GM18861 (cell line): ENCODE measurements at regions not wholly inside any gene's neighbourhood (a gene's known extent, or its start where the extent isn't known, plus 50 kb on each side); places are given as distances from the start of the nearest gene placed in this dataset.
"Not testable (repeated sequence)": the region's sequence is repeated elsewhere in the genome, so short reads cannot be mapped to it uniquely, and the experiment has no call there.

Experiments
- ATAC-seq: cut with Tn5 transposase; IDR thresholded peaks from one replicate; pipeline ENCODE4 v1.9.1; 2021; ENCODE audit not compliant: unreplicated experiment

DNA sequence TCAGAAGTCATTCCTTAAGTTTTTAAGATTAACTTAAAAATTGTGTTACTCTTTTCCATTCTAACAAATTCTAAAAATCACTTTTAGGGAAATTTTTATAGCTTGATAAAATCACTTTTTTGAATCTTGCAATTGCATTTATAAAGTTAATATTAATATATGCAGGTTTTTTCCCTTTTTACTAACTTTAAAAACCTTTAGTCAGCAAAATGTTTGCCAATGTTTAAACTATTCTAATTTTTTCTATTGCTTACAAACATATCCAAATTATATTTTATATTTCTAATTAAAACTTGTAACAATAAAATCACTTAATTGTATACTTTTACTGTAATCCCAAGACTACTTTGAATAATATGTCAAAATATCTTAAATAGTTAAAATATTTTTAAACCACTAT is 839.4 kb downstream of the TBL1XR1 start:
- ATAC-seq, result no peak

DNA sequence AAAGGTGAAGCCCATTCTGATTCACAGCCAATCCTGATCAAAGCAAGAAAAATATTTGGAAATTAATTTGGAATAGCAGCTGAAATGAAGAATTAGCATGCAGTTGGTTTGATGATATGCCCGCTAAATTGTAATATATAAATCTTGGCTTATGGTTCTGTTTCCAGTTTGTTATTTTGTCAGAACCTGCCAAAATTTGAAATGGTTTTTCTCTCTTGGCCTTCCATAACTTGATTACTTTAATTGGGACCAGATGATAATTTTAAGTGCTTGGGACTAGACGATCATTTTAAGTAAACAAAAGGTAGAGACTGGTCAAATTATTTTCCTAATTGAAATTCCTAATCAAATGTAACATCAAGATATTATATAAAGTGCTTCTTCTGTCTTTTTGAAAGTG is 842.4 kb downstream of the TBL1XR1 start:
- ATAC-seq, result no peak

DNA sequence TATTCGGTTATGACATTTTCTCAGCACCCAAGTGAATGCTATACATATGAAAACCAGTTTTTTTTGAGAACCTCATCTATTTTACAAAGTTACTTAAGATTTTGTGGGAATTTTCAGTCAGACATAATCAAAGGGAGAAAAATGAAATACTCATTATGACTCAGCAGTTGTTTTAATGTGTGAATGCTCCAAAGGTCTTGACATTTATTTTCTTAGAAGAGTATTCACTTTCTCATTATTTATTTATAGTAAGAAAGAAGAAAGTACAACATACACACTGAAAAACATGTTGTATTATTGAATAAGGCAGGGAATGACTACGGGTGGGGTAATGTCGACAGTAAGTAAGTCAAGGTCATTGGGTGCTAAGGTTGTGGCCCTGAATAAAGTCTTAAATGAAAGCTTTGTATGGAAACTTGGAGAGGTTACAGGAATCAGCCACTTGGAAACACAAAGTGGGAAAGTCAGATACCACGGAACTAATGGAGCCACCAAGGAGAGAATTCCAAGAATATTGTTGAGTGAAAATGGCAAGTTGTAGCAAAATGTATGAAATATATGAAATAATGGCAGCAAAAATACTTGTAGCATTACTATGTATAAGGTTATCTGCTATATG is 844.5 kb downstream of the TBL1XR1 start:
- ATAC-seq, result no peak

DNA sequence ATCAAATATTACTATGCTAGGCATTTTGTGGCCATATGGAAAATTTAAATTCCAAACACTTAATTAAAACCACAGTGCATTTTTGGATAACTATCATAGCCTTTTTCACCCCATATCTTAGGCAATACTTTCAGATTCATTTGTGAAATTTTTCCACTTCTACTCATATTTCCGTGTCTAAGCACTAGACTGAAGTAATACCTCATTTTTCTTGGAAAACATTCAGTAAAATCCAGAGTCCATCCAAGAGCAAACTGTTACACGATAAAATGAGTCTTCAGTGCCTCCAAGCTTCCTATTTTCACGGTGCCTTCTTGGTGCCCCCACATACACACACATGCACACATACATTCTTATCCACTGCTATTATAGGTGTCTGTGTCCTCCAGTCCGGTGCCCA is 845.9 kb downstream of the TBL1XR1 start:
- no peak for ATAC-seq

DNA sequence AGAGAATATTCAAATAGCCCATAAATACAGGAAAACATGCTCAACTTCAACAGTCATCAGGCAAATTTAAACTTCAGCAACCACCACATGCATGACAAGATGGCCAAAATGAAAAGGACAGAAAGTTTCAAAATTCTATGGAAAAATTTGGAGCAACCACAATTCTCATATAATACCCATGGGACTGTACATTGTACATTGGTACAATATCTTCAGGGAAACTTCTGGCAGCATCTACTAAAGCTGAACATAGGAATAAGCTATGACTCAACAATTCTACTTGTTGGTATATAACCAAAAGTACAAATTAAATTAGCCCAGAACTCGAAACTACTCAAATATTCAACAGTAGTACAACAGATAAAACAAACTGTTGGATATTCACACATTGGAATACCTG is 847.6 kb downstream of the TBL1XR1 start:
- ATAC-seq, result no peak

DNA sequence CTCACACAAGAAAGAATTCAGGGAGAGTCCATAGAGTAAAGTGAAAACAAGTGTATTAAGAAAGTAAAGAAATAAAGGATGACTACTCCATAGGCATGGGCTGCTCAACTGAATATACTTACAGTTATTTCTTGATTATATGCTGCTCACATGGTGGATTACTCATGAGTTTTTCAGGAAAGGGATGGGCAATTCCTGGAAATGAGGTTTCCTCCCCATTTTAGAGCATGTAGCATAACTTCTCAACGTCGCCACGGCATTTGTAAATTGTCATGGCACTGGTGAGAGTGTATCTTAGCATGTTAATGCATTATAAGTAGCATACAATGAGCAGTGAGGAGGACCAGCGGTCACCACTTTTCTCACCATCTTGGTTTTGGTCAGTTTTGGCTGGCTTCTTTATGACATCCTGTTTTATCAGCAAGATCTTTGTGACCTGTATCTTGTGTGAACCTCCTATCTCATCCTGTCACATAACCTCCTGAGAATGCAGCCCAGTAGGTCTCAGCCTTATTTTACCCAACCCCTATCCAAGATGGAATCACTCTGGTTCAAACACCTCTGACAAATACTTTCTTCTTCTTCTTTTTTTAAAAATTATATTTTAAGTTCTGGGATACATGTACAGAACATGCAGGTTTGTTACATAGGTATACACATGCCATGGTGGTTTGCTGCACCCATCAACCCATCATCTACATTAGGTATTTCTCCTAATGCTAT is 849.7 kb downstream of the TBL1XR1 start:
- no peak for ATAC-seq

DNA sequence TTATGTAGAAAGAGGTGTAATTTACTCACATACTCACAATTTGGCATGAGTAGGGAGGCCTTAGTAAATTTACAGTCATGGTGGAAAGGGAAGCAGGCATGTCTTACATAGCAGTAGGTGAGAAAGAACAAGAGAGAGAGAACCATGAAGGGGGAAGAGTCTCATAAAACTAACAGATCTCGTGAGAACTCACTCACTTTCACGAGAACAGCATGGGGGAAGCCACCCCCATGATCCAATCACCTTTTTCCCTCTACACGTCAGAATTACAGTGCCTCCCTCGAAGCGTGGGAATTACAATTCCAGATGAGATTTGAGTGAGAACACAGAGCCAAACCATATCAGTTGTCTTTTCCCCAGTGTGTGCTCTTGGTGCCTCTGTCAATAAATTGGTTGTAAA is 855.3 kb downstream of the TBL1XR1 start:
- ATAC-seq, result no peak

DNA sequence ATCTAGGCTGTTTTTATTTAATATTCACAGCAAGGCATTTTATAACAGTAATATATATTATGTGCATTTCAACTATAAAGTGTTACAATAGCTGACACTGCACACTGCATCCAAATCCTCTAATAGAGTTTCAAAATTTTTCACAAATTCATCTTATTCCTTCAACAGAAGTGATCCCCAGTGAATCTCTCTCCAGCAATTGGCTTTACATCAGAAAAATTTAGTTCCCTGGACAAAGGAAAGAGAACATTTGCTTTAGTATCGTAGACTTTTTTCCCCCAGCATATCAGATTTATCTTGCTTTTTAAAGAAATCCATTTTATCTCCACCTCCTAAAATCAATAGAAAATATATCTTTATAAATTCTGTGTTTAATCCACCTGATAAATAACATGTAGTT is 868.6 kb downstream of the TBL1XR1 start:
- no peak for ATAC-seq

DNA sequence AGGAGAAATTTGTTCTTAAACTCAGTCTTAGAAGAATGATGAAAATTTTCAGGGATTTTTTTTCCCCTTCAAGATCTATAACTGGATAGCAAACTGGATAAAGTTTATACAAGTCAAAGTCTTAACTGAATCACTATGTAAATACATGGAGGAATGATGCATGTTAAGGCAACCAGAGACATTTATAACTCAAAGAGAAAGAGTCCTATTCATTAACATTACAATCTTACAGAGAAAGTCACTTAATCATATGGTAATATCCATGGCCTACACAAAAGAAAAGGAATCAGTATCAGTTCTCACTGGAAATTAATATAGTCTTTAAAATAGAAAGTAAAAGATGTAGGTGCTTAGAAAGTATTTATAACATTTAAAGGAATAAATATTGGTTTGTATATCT is 869.1 kb downstream of the TBL1XR1 start:
- ATAC-seq, result no peak

DNA sequence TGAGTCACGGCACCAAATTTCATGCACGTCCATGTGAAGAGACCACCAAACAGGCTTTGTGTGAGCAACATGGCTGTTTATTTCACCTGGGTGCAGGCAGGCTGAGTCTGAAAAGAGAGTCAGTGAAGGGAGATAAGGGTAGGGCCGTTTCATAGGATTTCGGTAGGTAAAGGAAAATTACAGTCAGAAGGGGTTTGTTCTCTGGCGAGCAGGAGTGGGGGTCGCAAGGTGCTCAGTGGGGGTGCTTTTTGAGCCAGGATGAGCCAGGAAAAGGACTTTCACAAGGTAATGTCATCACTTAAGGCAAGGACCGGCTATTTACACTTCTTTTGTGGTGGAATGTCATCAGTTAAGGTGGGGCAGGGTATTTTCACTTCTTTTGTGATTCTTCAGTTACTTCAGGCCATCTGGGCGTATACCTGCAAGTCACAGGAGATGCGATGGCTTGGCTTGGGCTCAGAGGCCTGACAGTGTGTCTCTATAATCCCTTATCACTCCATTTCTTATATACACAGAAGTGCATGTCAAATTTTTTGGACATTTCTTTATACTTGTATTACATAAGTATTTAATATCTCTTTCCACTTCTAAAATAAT is 870.3 kb downstream of the TBL1XR1 start:
- ATAC-seq, result not testable (repeated sequence)

DNA sequence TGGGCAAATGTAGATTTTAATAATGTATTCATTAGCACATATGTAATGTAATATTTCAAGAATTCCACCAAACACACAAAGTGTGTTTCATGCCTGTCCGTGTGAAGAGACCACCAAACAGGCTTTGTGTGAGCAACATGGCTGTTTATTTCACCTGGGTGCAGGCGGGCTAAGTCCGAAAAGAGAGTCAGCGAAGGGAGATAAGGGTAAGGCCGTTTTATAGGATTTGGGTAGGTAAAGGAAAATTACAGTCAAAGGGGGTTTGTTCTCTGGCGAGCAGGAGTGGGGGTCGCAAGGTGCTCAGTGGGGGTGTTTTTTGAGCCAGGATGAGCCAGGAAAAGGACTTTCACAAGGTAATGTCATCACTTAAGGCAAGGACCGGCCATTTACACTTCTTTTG is 875.8 kb downstream of the TBL1XR1 start:
- ATAC-seq, result not testable (repeated sequence)

DNA sequence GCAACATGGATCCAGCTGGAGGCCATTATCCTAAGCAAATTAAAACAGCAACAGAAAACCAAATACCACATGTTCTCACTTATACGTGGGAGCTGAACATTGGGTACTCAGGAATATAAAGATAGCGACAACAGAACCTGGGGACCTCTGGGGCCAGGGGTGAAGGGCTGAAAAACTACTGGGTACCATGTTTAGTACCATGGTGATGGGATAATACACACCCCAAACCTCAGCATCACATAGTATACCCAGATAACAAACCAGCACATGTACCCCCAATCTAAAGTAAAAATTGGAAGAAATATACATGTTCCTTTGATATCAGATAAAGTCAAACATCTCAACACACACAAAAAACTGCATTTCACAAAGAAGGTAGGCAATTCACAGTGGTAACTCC is 876.2 kb downstream of the TBL1XR1 start:
- ATAC-seq, result no peak

DNA sequence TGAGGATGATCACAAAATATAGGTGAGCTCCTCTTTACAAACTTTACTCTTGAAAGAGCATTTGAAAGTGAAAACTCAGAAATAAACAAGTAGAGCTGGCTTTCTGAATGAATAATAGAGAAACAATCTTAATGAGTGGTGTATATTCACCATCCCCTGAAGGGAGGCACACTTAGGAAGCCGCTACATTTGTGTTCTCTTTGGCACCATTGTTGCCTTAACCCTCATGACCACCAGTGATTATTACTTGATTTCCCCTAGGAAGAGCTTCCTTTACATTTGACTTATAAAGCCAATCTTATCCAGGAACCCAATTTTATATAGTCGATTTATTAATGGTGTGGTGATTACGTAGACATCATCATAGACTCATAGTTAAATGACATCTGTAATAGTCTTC is 883.9 kb downstream of the TBL1XR1 start:
- ATAC-seq, result no peak

DNA sequence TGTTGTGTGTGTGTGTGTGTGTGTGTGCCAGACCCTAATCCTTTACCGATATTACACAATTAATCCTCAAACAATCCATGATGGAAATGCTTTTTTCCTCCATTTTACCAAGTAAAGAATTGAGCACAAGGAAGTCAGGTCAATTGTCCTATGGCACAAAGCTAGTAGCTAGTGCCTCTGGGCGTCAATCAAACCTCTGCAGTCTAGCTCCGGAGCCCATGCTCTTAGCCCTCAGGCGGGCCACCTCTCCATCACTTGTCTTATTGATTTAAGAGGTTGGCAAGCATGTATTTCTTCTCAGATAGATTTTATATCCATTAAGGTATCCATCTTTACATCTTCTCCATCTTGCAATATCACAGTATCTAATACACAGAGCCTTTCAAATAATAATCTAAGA is 886.6 kb downstream of the TBL1XR1 start:
- ATAC-seq, result no peak

DNA sequence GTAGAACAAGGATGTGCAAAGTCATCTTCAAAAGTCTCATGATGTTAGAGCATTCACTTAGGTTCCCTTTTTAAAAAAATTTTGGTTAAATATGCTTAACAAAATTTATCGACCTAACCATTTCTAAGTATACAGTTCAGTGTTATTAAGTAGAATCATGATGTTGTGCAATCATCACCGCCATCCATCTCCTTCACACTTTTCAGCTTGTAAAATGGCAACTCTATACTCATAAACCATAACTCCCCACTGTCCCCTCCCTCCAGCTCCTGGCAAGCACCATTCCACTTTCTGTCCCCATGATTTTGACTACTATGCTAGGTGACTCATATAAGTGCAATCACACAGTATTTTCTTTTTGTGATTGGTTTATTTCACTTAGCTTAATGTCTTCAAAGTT is 895.0 kb downstream of the TBL1XR1 start:
- no peak for ATAC-seq

DNA sequence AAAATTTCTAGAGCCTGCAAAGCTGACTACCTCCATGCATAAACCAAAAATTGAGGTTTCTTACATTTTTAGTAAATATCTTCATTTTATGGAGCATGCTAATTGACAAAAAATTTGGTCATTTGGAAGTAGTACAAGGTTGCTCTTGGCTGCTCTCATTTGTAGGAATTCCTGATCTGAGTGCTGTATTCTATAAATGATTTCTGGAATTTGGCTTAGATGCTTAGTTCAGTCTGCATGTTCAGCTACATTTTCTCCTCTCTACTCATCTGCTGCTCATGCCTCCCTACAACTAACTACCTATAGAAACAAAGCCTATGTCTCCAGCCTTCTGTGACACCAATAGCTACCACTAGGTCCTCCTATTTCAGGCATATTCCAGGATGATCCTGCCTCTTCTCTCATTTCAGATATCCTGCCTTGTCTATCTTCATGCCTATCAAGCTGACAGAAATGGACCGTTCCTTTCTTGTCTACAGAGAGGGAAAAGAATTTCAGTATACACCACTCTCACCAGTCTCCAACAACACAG is 901.1 kb downstream of the TBL1XR1 start:
- ATAC-seq, result no peak

DNA sequence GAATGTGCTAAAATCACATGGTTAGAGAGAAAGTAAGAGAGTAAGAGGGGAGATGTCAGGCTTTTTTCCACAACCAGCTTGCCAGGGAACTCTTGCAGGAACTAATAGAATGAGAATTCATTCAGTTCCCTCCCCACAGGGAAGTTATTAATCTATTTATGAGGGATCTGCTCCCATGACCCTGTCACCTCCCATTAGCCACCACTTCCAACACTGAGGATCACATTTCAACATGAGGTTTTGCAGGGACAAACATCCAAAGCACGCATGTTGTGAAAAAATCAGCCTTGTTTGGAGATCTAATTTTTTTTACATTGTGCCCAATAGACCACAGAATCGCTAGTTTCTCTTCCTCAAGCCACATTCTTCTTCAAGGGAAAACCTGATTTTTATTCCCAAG is 904.0 kb downstream of the TBL1XR1 start:
- no peak for ATAC-seq

DNA sequence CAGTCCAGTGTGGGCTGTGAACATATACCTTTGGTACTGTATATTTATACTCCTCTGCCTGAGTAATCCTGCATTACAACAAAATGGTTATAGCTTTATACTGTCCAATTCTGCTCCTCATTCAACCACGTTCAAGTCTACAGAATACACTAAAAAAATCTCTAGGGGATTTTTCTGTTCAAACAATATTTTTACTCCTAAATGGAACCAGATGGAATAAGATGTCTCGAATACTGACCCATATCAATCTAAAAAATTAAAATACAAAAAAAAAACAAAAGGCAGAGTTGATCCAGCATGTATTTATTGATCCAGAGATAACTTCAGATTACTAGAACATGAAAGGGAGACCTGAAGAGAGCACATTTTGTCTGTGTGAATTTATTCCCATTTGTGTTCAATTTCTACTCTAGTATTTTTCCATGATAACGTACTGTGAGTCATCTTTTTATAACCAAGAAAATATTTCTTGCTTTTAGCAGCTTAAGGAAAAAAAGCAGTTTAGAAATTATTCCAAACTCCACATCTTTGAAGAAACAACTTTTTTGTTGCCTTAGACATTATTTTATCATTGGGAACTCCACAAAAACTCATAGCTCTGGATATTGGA is 910.7 kb downstream of the TBL1XR1 start:
- ATAC-seq, result no peak

DNA sequence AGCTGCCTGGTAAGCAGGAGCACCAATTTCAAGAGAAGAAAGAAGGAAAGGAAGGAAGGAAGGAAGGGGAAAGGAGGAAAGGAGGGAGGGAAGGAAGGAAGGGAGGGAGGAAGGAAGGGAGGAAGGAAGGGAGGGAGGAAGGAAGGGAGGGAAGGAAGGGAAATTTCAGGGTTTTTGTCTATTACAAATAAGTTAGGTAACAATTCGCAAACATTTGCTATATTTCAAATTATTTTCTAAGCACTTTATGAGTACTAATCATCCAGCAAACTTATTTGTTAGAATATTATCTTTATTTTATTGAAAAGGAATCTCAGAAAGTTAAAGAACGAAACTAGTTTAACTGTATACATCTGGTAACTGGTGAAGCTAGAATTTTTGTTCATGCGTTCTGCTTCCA is 921.7 kb downstream of the TBL1XR1 start:
- ATAC-seq, result no peak

DNA sequence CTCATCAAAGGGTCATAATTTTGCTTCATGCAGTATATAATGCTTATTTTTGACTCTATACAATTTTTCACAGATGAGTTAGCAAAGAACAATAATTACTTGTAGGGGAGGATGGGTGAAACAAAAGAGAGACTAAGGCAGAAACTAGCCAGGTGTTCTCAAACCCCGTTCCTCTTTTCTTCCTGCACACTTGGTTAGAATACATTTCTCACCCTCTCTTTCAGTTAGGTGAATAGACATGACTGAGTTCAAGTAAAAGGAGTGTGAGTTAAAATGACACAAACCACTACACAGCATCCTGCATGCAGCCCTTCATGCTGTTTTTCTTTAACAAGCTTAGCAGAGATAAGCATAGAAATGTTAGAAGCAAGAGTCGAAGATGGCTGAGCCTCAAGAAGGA is 922.2 kb downstream of the TBL1XR1 start:
- ATAC-seq, result no peak

DNA sequence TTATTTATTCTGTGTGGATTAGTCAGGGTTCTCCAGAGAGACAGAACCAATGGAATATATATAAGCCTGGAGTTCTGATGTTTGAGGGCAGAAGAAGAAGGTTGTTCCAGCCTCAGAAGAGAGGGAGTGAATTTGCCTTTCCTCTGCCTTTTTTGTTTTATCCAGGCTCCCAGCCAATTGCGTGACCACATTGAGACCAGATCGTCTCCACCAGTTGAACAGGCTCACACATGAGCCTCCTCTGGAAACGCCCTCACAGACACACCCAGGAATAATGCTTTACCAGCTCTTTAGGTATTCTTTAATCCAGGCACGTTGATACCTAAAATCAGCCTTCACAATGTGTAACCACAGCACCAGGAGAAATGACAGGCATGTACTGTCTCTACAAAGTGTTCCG is 923.1 kb downstream of the TBL1XR1 start:
- no peak for ATAC-seq

DNA sequence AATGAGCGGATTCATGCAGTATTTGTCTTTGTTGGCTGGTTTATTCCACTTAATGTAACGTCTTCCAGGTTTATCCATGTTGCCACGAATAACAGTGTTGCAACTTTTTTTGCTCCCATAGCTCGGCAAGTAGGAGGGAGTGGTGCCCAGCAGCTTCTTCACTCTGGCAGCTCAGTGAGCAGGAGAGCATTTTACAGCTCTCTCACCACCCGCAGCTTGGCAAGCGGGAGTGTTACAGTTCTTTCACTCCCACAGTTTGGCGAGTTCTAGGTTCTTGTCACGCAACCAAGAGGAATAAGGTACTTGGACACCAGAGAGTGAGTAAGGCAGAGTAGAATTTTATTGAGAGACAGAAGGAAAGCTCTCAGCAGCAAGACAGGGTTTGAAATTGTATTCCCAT is 935.2 kb downstream of the TBL1XR1 start:
- ATAC-seq, result no peak
